ENCODE measurements at regions not wholly inside any gene's neighbourhood (a gene's known extent, or its start where the extent isn't known, plus 50 kb on each side); places are given as distances from the start of the nearest gene placed in this dataset.
"Not testable (repeated sequence)": the region's sequence is repeated elsewhere in the genome, so short reads cannot be mapped to it uniquely, and the experiment has no call there.

- CTCF ChIA-PET = no interaction called here
Measured at GRCh38 chr3:28039829-28040228, 201.6 kb upstream of the CMC1 start.

DNA sequence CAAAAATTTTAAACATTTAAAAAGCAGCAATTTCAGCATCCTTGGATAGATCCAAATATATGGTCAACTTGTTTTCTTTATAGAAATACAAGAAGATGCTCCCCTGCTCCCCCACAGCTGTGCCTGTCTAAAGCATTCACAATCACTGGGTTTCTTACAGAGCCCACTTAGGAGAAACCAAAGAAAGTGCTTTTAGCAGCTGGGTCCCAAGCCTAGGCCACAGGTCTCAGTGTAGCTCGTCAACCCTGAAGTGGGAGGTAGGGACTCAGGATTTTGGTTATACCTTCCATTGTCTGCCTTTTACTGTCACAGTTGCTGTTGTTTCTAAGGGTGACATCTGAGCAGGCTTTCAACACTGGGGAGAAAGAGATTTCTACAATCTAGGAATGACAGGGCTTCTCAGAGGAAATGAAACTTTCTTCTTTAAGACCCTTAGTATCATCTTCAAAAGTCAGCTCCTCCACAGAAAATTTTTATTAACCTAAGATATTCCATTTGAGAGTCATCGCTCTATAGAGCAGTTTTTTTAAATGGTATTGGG, 199.3 kb upstream of the CMC1 start:
- Mint-ChIP-seq H3K27me3 (no peaks in the 10 kb centered on the region), H3K4me1 (peaks cover 3% of the 10 kb centered on the region), H3K4me3 (no peak overlapping the region), H3K27ac (no peak overlapping the region), H3K36me3 (no peaks in the 10 kb centered on the region), H3K9me3 (ENCODE audit: low read depth) (no peaks in the 10 kb centered on the region)
- ATAC-seq (no peak), DNase-seq (no peak)
- CTCF ChIA-PET = no interaction called here

More at GRCh38 chr3:28039829-28040228, 201.6 kb upstream of the CMC1 start:
- Mint-ChIP-seq H3K27ac (no peak overlapping the region), H3K4me3 (no peak overlapping the region), H3K27me3 (no peaks in the 10 kb centered on the region), H3K9me3 (ENCODE audit: low read depth) (no peaks in the 10 kb centered on the region), H3K36me3 (no peaks in the 10 kb centered on the region), H3K4me1 (peaks cover 11% of the 10 kb centered on the region)
- no peak for ATAC-seq
- no peak for DNase-seq

GRCh38 chr3:28042707-28043106, 198.7 kb upstream of the CMC1 start:
- Mint-ChIP-seq H3K4me3 (no peak overlapping the region), H3K36me3 (no peaks in the 10 kb centered on the region), H3K9me3 (ENCODE audit: low read depth) (no peaks in the 10 kb centered on the region), H3K27me3 (no peaks in the 10 kb centered on the region), H3K27ac (no peak overlapping the region), H3K4me1 (no peaks in the 10 kb centered on the region)
- DNase-seq (no peak), ATAC-seq (no peak)
- CTCF ChIA-PET = no interaction called here

GRCh38 chr3:28050120-28050519, 191.3 kb upstream of the CMC1 start:
- Mint-ChIP-seq H3K36me3 (peaks cover 1% of the 10 kb centered on the region), H3K27me3 (no peaks in the 10 kb centered on the region), H3K27ac (no peak overlapping the region), H3K4me3 (no peak overlapping the region), H3K4me1 (peaks cover 13% of the 10 kb centered on the region), H3K9me3 (ENCODE audit: low read depth) (no peaks in the 10 kb centered on the region)
- ATAC-seq = peak; percentile 39
- CTCF ChIA-PET = no interaction called here
- DNase-seq = no peak

DNA sequence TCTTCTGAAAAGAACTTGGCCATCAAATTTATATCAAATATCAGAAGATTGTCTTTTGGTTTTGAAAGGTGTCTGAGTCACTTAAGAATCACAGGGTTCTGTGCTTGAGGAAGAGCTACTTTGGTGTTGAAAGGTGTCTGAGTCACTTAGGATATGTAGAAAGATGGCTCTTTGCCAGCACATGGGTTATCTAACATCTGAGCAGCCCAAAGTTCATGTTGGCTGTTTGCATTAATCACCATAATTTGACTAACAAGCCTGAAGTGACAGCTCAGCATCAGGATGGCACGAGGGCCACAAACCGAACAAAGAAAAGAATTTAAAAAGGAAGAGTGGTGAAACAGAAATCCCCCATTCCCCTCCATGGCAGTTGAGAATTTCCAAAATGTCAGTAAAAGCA, 190.5 kb upstream of the CMC1 start:
- Mint-ChIP-seq H3K9me3 (ENCODE audit: low read depth) (no peaks in the 10 kb centered on the region), H3K27me3 (no peaks in the 10 kb centered on the region), H3K4me1 (peaks cover 13% of the 10 kb centered on the region), H3K36me3 (peaks cover 1% of the 10 kb centered on the region), H3K27ac (peak overlapping the region; percentile 43), H3K4me3 (no peak overlapping the region)
- CTCF ChIA-PET = no interaction called here
- peak; percentile 41 for DNase-seq
- peak; percentile 47 for ATAC-seq

- DNase-seq = no peak
- CTCF ChIA-PET = interaction anchor here (0.6 to 1.3 kb wide), 2 partner anchors 152 to 272 kb away, joined by 3 to 4 read pairs; no protein-coding TSS in a partner anchor
- peak overlapping the region; percentile 59 for H3K27ac Mint-ChIP-seq
Measured at GRCh38 chr3:28053759-28054158, 187.7 kb upstream of the CMC1 start.

DNA sequence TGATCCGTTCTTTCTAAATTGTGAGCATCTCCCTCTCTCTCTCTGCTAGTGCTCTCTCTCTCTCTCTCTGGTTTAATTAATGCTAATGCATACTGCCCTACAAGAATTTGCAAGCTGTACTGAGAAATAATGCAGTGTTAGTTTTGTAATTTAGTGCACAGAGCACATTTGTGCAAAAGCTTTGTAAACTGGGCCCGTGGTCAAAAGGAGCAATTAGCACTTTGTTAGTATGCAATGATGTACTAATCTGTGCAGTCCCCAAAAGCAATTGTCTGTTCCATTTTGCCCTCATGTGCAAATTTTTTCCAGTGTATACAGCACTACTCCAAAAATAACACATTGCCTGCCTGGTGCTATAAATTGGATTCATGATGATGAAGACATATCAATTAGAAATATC, 184.6 kb upstream of the CMC1 start:
- no peak for ATAC-seq
- peaks cover 2% of the 10 kb centered on the region for H3K4me1 Mint-ChIP-seq
- H3K4me3 Mint-ChIP-seq = no peak overlapping the region
- no peak for DNase-seq
- H3K27me3 Mint-ChIP-seq = peaks cover 2% of the 10 kb centered on the region
- no peaks in the 10 kb centered on the region for H3K9me3 Mint-ChIP-seq (ENCODE audit: low read depth)
- H3K27ac Mint-ChIP-seq = no peak overlapping the region
- H3K36me3 Mint-ChIP-seq = peaks cover 1% of the 10 kb centered on the region
- CTCF ChIA-PET = no interaction called here

More at GRCh38 chr3:28053759-28054158, 187.7 kb upstream of the CMC1 start:
- peaks cover 13% of the 10 kb centered on the region for H3K4me1 Mint-ChIP-seq
- no peaks in the 10 kb centered on the region for H3K9me3 Mint-ChIP-seq (ENCODE audit: low read depth)
- H3K27me3 Mint-ChIP-seq = peaks cover 2% of the 10 kb centered on the region
- peak; percentile 53 for ATAC-seq
- H3K36me3 Mint-ChIP-seq = peaks cover 1% of the 10 kb centered on the region
- H3K4me3 Mint-ChIP-seq = no peak overlapping the region

GRCh38 chr3:28057539-28057938, 183.9 kb upstream of the CMC1 start:
- Mint-ChIP-seq H3K4me3 (no peak overlapping the region), H3K27ac (no peak overlapping the region), H3K9me3 (ENCODE audit: low read depth) (no peaks in the 10 kb centered on the region), H3K27me3 (peaks cover 2% of the 10 kb centered on the region), H3K4me1 (peaks cover 2% of the 10 kb centered on the region), H3K36me3 (peaks cover 1% of the 10 kb centered on the region)
- ATAC-seq (no peak), DNase-seq (no peak)
- CTCF ChIA-PET = no interaction called here

- H3K9me3 Mint-ChIP-seq (ENCODE audit: low read depth); ATAC-seq; H3K27ac Mint-ChIP-seq; H3K4me1 Mint-ChIP-seq; H3K4me3 Mint-ChIP-seq; CTCF ChIA-PET; H3K36me3 Mint-ChIP-seq; H3K27me3 Mint-ChIP-seq; DNase-seq: not testable (repeated sequence)
Measured at GRCh38 chr3:28059199-28059598, 182.2 kb upstream of the CMC1 start.

GRCh38 chr3:28066020-28066419, 175.4 kb upstream of the CMC1 start:
- no peak overlapping the region for H3K27ac Mint-ChIP-seq
- H3K36me3 Mint-ChIP-seq = no peaks in the 10 kb centered on the region
- DNase-seq = no peak
- no peaks in the 10 kb centered on the region for H3K4me1 Mint-ChIP-seq
- H3K4me3 Mint-ChIP-seq = no peak overlapping the region
- no peaks in the 10 kb centered on the region for H3K27me3 Mint-ChIP-seq
- ATAC-seq = no peak
- CTCF ChIA-PET = no interaction called here
- H3K9me3 Mint-ChIP-seq (ENCODE audit: low read depth) = peaks cover 2% of the 10 kb centered on the region

DNA sequence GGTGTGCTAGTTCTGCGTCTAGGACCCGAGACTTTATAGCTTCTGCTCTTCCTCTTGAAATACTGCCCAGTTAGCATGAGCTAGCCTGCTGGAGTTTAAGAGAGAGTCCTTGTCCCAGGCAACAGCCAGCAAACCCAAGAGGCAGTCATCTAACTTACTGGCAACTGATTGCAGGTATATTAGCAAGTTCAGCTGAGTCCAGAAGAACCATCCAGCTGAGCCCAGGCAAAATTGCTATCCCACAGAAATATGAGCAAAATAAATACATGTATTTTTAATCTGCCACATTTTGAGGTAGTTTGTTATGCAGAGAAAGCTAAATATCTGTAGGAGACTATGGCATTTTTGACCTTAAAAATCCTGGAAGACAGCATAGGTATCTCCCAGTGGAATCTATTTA, 174.4 kb upstream of the CMC1 start:
- Mint-ChIP-seq H3K27me3 (no peaks in the 10 kb centered on the region), H3K27ac (no peak overlapping the region), H3K4me1 (no peaks in the 10 kb centered on the region), H3K36me3 (no peaks in the 10 kb centered on the region), H3K4me3 (no peak overlapping the region), H3K9me3 (ENCODE audit: low read depth) (peaks cover 2% of the 10 kb centered on the region)
- ATAC-seq (no peak), DNase-seq (no peak)
- CTCF ChIA-PET = no interaction called here

GRCh38 chr3:28068342-28068741, 173.1 kb upstream of the CMC1 start:
- Mint-ChIP-seq H3K4me3 (no peak overlapping the region), H3K36me3 (no peaks in the 10 kb centered on the region), H3K4me1 (no peaks in the 10 kb centered on the region), H3K27ac (no peak overlapping the region), H3K9me3 (ENCODE audit: low read depth) (peaks cover 2% of the 10 kb centered on the region), H3K27me3 (no peaks in the 10 kb centered on the region)
- CTCF ChIA-PET = no interaction called here
- ATAC-seq (no peak), DNase-seq (no peak)

- no peak overlapping the region for H3K27ac Mint-ChIP-seq
- no peaks in the 10 kb centered on the region for H3K27me3 Mint-ChIP-seq
- ATAC-seq (no peak), DNase-seq (no peak)
- peaks cover 2% of the 10 kb centered on the region for H3K9me3 Mint-ChIP-seq (ENCODE audit: low read depth)
- CTCF ChIA-PET = no interaction called here
- no peaks in the 10 kb centered on the region for H3K4me1 Mint-ChIP-seq
- no peaks in the 10 kb centered on the region for H3K36me3 Mint-ChIP-seq
- no peak overlapping the region for H3K4me3 Mint-ChIP-seq
Measured at GRCh38 chr3:28069438-28069837, 172.0 kb upstream of the CMC1 start.

DNA sequence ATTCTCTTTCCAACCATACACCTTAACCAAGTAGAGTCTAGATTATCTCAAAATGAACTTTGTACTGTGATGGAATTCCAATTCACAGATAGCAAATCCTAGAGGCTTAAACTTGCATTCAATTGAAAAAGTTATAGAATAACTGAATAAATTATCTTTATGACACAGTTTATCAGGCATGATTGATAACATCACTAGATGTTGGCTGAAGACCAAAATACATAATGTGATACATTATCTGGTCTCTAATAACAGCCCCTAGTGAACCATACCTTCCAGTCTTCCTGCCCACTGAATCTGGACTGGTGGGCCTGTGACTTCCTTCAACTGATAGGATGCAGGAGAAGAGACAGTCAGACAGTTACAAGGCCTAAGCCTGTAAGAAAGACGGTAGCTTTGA, 165.2 kb upstream of the CMC1 start:
- H3K36me3 Mint-ChIP-seq = no peaks in the 10 kb centered on the region
- ATAC-seq = no peak
- CTCF ChIA-PET = interaction anchor here (0.8 kb wide), 1 partner anchor 8 kb away, joined by 3 read pairs; no protein-coding TSS in a partner anchor
- no peaks in the 10 kb centered on the region for H3K9me3 Mint-ChIP-seq (ENCODE audit: low read depth)
- no peak overlapping the region for H3K27ac Mint-ChIP-seq
- no peak overlapping the region for H3K4me3 Mint-ChIP-seq
- no peaks in the 10 kb centered on the region for H3K27me3 Mint-ChIP-seq
- no peak for DNase-seq
- H3K4me1 Mint-ChIP-seq = no peaks in the 10 kb centered on the region

DNA sequence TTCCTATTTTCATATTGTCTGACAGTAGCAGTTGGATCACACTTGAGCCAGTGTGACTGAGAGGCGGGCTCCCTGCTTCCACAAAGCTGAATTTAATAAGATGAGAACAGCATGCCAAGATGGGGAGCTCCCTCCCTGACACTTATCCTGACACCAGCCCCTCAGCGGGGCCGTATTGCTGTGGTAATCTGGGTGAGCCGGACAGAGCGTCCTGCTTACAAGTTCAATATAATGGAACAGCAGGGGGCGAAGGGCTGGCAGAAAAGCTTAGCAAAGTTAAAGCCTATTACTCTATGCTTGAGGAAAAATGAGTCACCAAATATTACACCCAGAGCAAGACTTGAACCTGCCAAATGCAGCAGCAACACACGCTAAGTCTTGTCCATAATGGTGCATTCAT, 163.8 kb upstream of the CMC1 start:
- no peaks in the 10 kb centered on the region for H3K9me3 Mint-ChIP-seq (ENCODE audit: low read depth)
- H3K4me1 Mint-ChIP-seq = no peaks in the 10 kb centered on the region
- ATAC-seq (no peak), DNase-seq (no peak)
- H3K27ac Mint-ChIP-seq = no peak overlapping the region
- no peaks in the 10 kb centered on the region for H3K27me3 Mint-ChIP-seq
- H3K4me3 Mint-ChIP-seq = no peak overlapping the region
- CTCF ChIA-PET = no interaction called here
- no peaks in the 10 kb centered on the region for H3K36me3 Mint-ChIP-seq
